K562 (cell line): ENCODE measurements at regions not wholly inside any gene's neighbourhood (a gene's known extent, or its start where the extent isn't known, plus 50 kb on each side); places are given as distances from the start of the nearest gene placed in this dataset.
A peak's percentile ranks its signal among the peaks of the same experiment; 100 is the strongest.

Experiments
- CHD2 ChIP-seq: IDR thresholded peaks from 2 replicates; pipeline ENCODE4 v1.6.1; 2011; ENCODE audit warnings: low read depth, low read length
- CTBP1 ChIP-seq: fragments of 450-650 bp; IDR thresholded peaks from 2 replicates; pipeline ENCODE4 v1.6.1; 2016; ENCODE audit warnings: borderline replicate concordance
- DIDO1 ChIP-seq: fragments of 450-650 bp; IDR thresholded peaks from 2 replicates; pipeline ENCODE4 v1.6.1; 2016; ENCODE audit warnings: low read depth, missing biosample characterization, missing genetic modification characterization
- E2F6 ChIP-seq, 2 experiments: IDR thresholded peaks; 2 replicates each; pipeline ENCODE4 v1.6.1; 2011; ENCODE audit warnings: borderline replicate concordance in 1 of 2, control low read depth in 1 of 2, low read depth in 1 of 2, low read length in 1 of 2, mild to moderate bottlenecking in 1 of 2, mixed read lengths in 1 of 2, moderate library complexity in 1 of 2; ENCODE audit not compliant: insufficient read depth in 1 of 2, insufficient read length in 1 of 2, poor library complexity in 1 of 2, severe bottlenecking in 1 of 2; ENCODE audit errors: extremely low read depth in 1 of 2
- EZH2 ChIP-seq: IDR thresholded peaks from 2 replicates; pipeline ENCODE4 v1.6.1; 2012; ENCODE audit warnings: low read depth, mild to moderate bottlenecking, inconsistent platforms, low read length, borderline replicate concordance
- FOXK1 ChIP-seq: sonication (generic); formaldehyde crosslinking; IDR thresholded peaks from 2 replicates; pipeline ENCODE4 v1.8.0; 2022; ENCODE audit warnings: missing genetic modification reagents, mild to moderate bottlenecking, borderline replicate concordance
- MAZ ChIP-seq, 2 experiments: fragments of 450-650 bp in 1 of 2; sonication (generic) in 1 of 2; formaldehyde crosslinking; IDR thresholded peaks in 1 of 2; conservative IDR thresholded peaks in 1 of 2; 2 replicates each; pipeline versions ENCODE4 v1.4.0 to v1.5.0; 2020; ENCODE audit warnings: mild to moderate bottlenecking in 1 of 2, missing genetic modification reagents in 1 of 2
- MBD2 ChIP-seq: sonication (generic); IDR thresholded peaks from 2 replicates; pipeline ENCODE4 v1.6.1; 2016; ENCODE audit warnings: low read depth, borderline replicate concordance
- NRF1 ChIP-seq, 2 experiments: fragments of 450-650 bp; IDR thresholded peaks in 1 of 2; conservative IDR thresholded peaks in 1 of 2; 2 replicates each; pipeline ENCODE4 v1.6.1; 2014; ENCODE audit warnings: mild to moderate bottlenecking in 2 of 2
- SREBF1 ChIP-seq: fragments of 150-350 bp; IDR thresholded peaks from 2 replicates; pipeline ENCODE4 v1.6.1; 2014; ENCODE audit warnings: antibody characterized with exemption, low read depth, low read length, borderline replicate concordance
- TSC22D4 ChIP-seq: fragments of 450-650 bp; IDR thresholded peaks from 2 replicates; pipeline ENCODE4 v1.6.1; 2016; ENCODE audit warnings: missing genetic modification characterization, missing biosample characterization, control low read depth
- XRCC5 ChIP-seq: fragments of 200-400 bp; formaldehyde crosslinking; IDR thresholded peaks from 2 replicates; pipeline ENCODE4 v1.6.1; 2017; ENCODE audit warnings: low read depth, mild to moderate bottlenecking, low read length
- ZEB2 ChIP-seq: fragments of 450-650 bp; IDR thresholded peaks from 2 replicates; pipeline ENCODE4 v1.6.1; 2016
- ZKSCAN3 ChIP-seq: fragments of 250-450 bp; sonication (Bioruptor Pico); IDR thresholded peaks from 2 replicates; pipeline ENCODE4 v1.4.0; 2020
- ZNF311 ChIP-seq: fragments of 250-450 bp; sonication (Bioruptor Pico); IDR thresholded peaks from 2 replicates; pipeline ENCODE4 v1.4.0; 2020; ENCODE audit warnings: mild to moderate bottlenecking, moderate library complexity
- ZNF592 ChIP-seq: fragments of 450-650 bp; IDR thresholded peaks from 2 replicates; pipeline ENCODE4 v1.6.1; 2017; ENCODE audit warnings: antibody characterized with exemption, mild to moderate bottlenecking
- TF ChIP-seq, protein P1 (sequence below): fragments of 250-450 bp; sonication (Bioruptor Pico); IDR thresholded peaks from 2 replicates; pipeline ENCODE4 v1.5.0; 2020; ENCODE audit warnings: mild to moderate bottlenecking
- TF ChIP-seq, protein P2 (sequence below): sonication (generic); formaldehyde crosslinking; IDR thresholded peaks from 2 replicates; pipeline ENCODE4 v1.8.1; 2022; ENCODE audit warnings: missing genetic modification reagents
- TF ChIP-seq, protein P3 (sequence below): fragments of 200-800 bp; sonication (Bioruptor generic); IDR thresholded peaks from 2 replicates; pipeline ENCODE4 v1.6.1; 2017; ENCODE audit warnings: missing genetic modification characterization, missing compliant biosample characterization

DNA sequence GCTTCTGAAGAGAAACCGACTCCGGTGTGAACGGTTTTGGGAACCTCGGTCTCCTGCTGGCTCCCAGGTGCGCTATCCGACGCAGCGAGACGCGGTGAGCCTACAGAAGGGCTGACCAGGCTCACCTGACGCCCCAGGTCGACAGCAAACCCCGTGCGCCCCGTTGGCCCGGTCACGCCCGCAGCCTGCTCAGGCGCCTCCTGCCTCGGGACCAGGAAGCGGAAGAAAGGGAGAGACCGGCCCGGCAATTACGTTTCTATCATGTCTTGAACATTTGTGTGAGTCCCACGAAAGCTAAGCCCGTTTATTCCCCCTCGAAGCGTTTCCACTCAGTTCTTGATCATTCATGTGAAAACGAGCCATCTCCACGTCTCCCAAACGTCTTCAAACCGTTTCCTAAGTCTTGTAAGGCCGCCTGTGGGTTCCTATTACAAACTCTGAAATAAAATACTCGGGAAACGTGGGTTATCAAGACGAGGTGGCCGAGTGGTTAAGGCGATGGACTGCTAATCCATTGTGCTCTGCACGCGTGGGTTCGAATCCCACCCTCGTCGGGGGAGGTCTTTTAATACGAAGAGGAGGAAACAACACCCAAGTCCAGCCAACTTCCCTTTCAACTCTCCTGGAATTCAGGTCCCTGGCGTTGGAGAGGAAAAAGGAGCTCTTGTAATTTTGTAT is 150.5 kb upstream of the PRSS16 start (continued):
- TF ChIP-seq E2F6 (IDR thresholded peaks at IDR 0.05; ENCODE audit: borderline replicate concordance in 1 of 2, extremely low read depth in 1 of 2, insufficient read depth in 1 of 2, insufficient read length in 1 of 2, low read depth in 1 of 2, low read length in 1 of 2, poor library complexity in 1 of 2, severe bottlenecking in 1 of 2) (peak in 1 of 2 experiments; percentile 51), MAZ (CRISPR knock-in tag; conservative IDR thresholded peaks at IDR 0.05 in 1 of 2, IDR thresholded peaks at IDR 0.05 in 1 of 2) (no peak), ZEB2 (no peak), DIDO1 (tag) (no peak), ZNF311 (CRISPR knock-in tag) (no peak), XRCC5 (no peak), SREBF1 (no peak), CHD2 (no peak), ZNF592 (0 out of 2 replicates have a peak, but pooled peaks have one; percentile 32), MBD2 (0 out of 2 replicates have a peak, but pooled peaks have one; percentile 23), NRF1 (conservative IDR thresholded peaks at IDR 0.05 in 1 of 2, IDR thresholded peaks at IDR 0.05 in 1 of 2) (peak; percentile 43 to 52; a peak in 3 of 4 replicates), FOXK1 (CRISPR knock-in tag) (no peak), ZKSCAN3 (no peak), CTBP1 (no peak), EZH2 (no peak), TSC22D4 (tag) (no peak)
- TF ChIP-seq, protein P1, sequence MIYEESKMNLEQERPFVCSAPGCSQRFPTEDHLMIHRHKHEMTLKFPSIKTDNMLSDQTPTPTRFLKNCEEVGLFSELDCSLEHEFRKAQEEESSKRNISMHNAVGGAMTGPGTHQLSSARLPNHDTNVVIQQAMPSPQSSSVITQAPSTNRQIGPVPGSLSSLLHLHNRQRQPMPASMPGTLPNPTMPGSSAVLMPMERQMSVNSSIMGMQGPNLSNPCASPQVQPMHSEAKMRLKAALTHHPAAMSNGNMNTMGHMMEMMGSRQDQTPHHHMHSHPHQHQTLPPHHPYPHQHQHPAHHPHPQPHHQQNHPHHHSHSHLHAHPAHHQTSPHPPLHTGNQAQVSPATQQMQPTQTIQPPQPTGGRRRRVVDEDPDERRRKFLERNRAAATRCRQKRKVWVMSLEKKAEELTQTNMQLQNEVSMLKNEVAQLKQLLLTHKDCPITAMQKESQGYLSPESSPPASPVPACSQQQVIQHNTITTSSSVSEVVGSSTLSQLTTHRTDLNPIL (CRISPR knock-in tag): no peak
- TF ChIP-seq, protein P2, sequence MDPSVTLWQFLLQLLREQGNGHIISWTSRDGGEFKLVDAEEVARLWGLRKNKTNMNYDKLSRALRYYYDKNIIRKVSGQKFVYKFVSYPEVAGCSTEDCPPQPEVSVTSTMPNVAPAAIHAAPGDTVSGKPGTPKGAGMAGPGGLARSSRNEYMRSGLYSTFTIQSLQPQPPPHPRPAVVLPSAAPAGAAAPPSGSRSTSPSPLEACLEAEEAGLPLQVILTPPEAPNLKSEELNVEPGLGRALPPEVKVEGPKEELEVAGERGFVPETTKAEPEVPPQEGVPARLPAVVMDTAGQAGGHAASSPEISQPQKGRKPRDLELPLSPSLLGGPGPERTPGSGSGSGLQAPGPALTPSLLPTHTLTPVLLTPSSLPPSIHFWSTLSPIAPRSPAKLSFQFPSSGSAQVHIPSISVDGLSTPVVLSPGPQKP (CRISPR knock-in tag): no peak
- TF ChIP-seq, protein P3, sequence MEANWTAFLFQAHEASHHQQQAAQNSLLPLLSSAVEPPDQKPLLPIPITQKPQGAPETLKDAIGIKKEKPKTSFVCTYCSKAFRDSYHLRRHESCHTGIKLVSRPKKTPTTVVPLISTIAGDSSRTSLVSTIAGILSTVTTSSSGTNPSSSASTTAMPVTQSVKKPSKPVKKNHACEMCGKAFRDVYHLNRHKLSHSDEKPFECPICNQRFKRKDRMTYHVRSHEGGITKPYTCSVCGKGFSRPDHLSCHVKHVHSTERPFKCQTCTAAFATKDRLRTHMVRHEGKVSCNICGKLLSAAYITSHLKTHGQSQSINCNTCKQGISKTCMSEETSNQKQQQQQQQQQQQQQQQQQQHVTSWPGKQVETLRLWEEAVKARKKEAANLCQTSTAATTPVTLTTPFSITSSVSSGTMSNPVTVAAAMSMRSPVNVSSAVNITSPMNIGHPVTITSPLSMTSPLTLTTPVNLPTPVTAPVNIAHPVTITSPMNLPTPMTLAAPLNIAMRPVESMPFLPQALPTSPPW: no peak
